SU-DHL-6 (cell line): ENCODE measurements at regions not wholly inside any gene's neighbourhood (a gene's known extent, or its start where the extent isn't known, plus 50 kb on each side); places are given as distances from the start of the nearest gene placed in this dataset.

Experiments
- H2AFZ ChIP-seq: fragments of 200-600 bp; sonication (generic); 2 replicates; pipeline ENCODE4 v1.6.1; 2014; ENCODE audit warnings: low read depth, mild to moderate bottlenecking, moderate library complexity, mixed read lengths, antibody characterized with exemption, low read length; ENCODE audit not compliant: severe bottlenecking
- H3F3A ChIP-seq: fragments of 200-600 bp; shearing (Covaris generic); 2 replicates; pipeline ENCODE4 v1.6.0; 2016; ENCODE audit warnings: antibody characterized with exemption, mild to moderate bottlenecking; ENCODE audit not compliant: insufficient read depth
- H3K27ac ChIP-seq: fragments of 200-600 bp; sonication (generic); 2 replicates; pipeline ENCODE4 v1.5.1; 2016; ENCODE audit warnings: low read depth, mild to moderate bottlenecking, low read length, moderate library complexity, mixed read lengths
- H3K27me3 ChIP-seq: fragments of 200-600 bp; sonication (generic), shearing (Covaris generic); 2 replicates; pipeline ENCODE4 v1.6.0; 2014; ENCODE audit warnings: mild to moderate bottlenecking, low read length
- H3K36me3 ChIP-seq: fragments of 200-600 bp; sonication (generic); 2 replicates; pipeline ENCODE4 v1.6.1; 2014; ENCODE audit warnings: mild to moderate bottlenecking, low read length, mixed read lengths
- H3K4me2 ChIP-seq: fragments of 300-600, 200-600 bp; shearing (Covaris generic), sonication (generic); 2 replicates; pipeline ENCODE4 v1.6.0; 2014; ENCODE audit warnings: low read length, low read depth, mild to moderate bottlenecking; ENCODE audit not compliant: poor library complexity, severe bottlenecking
- H3K4me3 ChIP-seq: fragments of 200-600 bp; sonication (generic); 2 replicates; pipeline ENCODE4 v1.5.1; 2014; ENCODE audit warnings: antibody characterized with exemption, low read length, mild to moderate bottlenecking, mixed read lengths; ENCODE audit not compliant: insufficient read depth, poor library complexity, severe bottlenecking
- H3K79me2 ChIP-seq: fragments of 200-600 bp; sonication (generic); 2 replicates; pipeline ENCODE4 v1.6.1; 2014; ENCODE audit warnings: mild to moderate bottlenecking, low read length, moderate library complexity; ENCODE audit not compliant: insufficient read depth
- H3K9ac ChIP-seq: fragments of 200-600 bp; sonication (generic); 2 replicates; pipeline ENCODE4 v1.7.0; 2014; ENCODE audit warnings: mild to moderate bottlenecking, low read length
- H3K9me2 ChIP-seq: fragments of 200-600 bp; sonication (generic); replicated peaks from 2 replicates; pipeline ENCODE4 v1.6.1; 2014; ENCODE audit warnings: low read length; ENCODE audit not compliant: insufficient read depth
- H3K9me3 ChIP-seq: fragments of 200-600 bp; sonication (generic); 2 replicates; pipeline ENCODE4 v1.6.1; 2014; ENCODE audit warnings: low read length, mixed read lengths; ENCODE audit not compliant: insufficient read depth
- H4K20me1 ChIP-seq: fragments of 200-600 bp; sonication (generic); 2 replicates; pipeline ENCODE4 v1.6.1; 2014; ENCODE audit warnings: low read depth, mild to moderate bottlenecking, antibody characterized with exemption, low read length, moderate library complexity, mixed read lengths
- EZH2phosphoT487 ChIP-seq: fragments of 200-600 bp; sonication (generic), shearing (Covaris generic); conservative IDR thresholded peaks from 2 replicates; pipeline ENCODE4 v1.6.1; 2018; ENCODE audit warnings: mild to moderate bottlenecking, antibody characterized with exemption, low read length, moderate library complexity, mixed read lengths
- TF ChIP-seq, protein P1 (sequence below): fragments of 200-600 bp; sonication (generic); IDR thresholded peaks from one replicate; pipeline ENCODE4 v1.5.1; 2017; ENCODE audit warnings: antibody characterized with exemption, mild to moderate bottlenecking, low read length, moderate library complexity; ENCODE audit not compliant: insufficient read depth, poor library complexity, severe bottlenecking

GRCh38 chr21:38950435-38951094 lies 144.8 kb downstream of the ETS2 start:
- H3K27me3 ChIP-seq, result no peaks in the 10 kb centered on the region
- no peak overlapping the region for H3K4me3 ChIP-seq
- no peaks in the 10 kb centered on the region for H3K79me2 ChIP-seq
- no peaks in the 10 kb centered on the region for H4K20me1 ChIP-seq
- H3K9me2 ChIP-seq, result no peaks in the 10 kb centered on the region
- H3K27ac ChIP-seq, result no peak overlapping the region
- H3F3A ChIP-seq, result no peaks in the 10 kb centered on the region
- H2AFZ ChIP-seq, result no peak overlapping the region
- H3K36me3 ChIP-seq, result no peaks in the 10 kb centered on the region
- no peak overlapping the region for H3K9ac ChIP-seq
- no peaks in the 10 kb centered on the region for H3K9me3 ChIP-seq
- no peak overlapping the region for H3K4me2 ChIP-seq
- TF ChIP-seq, protein P1, sequence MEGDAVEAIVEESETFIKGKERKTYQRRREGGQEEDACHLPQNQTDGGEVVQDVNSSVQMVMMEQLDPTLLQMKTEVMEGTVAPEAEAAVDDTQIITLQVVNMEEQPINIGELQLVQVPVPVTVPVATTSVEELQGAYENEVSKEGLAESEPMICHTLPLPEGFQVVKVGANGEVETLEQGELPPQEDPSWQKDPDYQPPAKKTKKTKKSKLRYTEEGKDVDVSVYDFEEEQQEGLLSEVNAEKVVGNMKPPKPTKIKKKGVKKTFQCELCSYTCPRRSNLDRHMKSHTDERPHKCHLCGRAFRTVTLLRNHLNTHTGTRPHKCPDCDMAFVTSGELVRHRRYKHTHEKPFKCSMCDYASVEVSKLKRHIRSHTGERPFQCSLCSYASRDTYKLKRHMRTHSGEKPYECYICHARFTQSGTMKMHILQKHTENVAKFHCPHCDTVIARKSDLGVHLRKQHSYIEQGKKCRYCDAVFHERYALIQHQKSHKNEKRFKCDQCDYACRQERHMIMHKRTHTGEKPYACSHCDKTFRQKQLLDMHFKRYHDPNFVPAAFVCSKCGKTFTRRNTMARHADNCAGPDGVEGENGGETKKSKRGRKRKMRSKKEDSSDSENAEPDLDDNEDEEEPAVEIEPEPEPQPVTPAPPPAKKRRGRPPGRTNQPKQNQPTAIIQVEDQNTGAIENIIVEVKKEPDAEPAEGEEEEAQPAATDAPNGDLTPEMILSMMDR, result no peak
- TF ChIP-seq EZH2phosphoT487, result no peak

DNA sequence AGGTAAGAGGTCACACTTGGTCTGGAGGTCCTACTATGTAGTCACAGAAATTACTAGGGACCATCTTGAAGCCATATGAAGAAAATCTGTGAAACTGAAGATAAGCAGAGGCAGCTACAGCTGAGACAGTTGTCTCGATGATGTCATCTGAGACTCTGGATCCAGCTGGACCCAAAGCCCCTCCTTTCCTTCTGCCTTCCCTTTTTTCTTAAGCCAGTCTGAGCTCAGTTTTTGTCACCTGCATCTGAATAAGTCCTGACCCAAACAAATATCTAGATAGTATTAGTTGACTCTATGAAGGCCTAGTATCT lies 143.3 kb downstream of the ETS2 start:
- no peaks in the 10 kb centered on the region for H3K9me2 ChIP-seq
- H2AFZ ChIP-seq, result no peak overlapping the region
- H3K79me2 ChIP-seq, result no peaks in the 10 kb centered on the region
- no peak overlapping the region for H3K9ac ChIP-seq
- H3K4me3 ChIP-seq, result no peak overlapping the region
- H4K20me1 ChIP-seq, result no peaks in the 10 kb centered on the region
- H3K4me2 ChIP-seq, result no peak overlapping the region
- no peaks in the 10 kb centered on the region for H3F3A ChIP-seq
- no peak overlapping the region for H3K27ac ChIP-seq
- TF ChIP-seq, protein P1, result no peak
- TF ChIP-seq EZH2phosphoT487, result no peak
- no peaks in the 10 kb centered on the region for H3K9me3 ChIP-seq
- H3K36me3 ChIP-seq, result no peaks in the 10 kb centered on the region
- H3K27me3 ChIP-seq, result no peaks in the 10 kb centered on the region

- Histone ChIP-seq H3K9me2 (no peaks in the 10 kb centered on the region), H3F3A (no peaks in the 10 kb centered on the region), H3K4me2 (no peak overlapping the region), H3K36me3 (no peaks in the 10 kb centered on the region), H3K27ac (no peak overlapping the region), H3K9me3 (no peaks in the 10 kb centered on the region), H2AFZ (no peak overlapping the region), H3K4me3 (no peak overlapping the region), H3K27me3 (no peaks in the 10 kb centered on the region), H4K20me1 (no peaks in the 10 kb centered on the region), H3K79me2 (no peaks in the 10 kb centered on the region), H3K9ac (no peak overlapping the region)
- no peak for TF ChIP-seq EZH2phosphoT487
- TF ChIP-seq, protein P1, result no peak
Observed at GRCh38 chr21:38948377-38949069, 142.8 kb downstream of the ETS2 start.
